ENCODE measurements at regions not wholly inside any gene's neighbourhood (a gene's known extent, or its start where the extent isn't known, plus 50 kb on each side); places are given as distances from the start of the nearest gene placed in this dataset.

DNA sequence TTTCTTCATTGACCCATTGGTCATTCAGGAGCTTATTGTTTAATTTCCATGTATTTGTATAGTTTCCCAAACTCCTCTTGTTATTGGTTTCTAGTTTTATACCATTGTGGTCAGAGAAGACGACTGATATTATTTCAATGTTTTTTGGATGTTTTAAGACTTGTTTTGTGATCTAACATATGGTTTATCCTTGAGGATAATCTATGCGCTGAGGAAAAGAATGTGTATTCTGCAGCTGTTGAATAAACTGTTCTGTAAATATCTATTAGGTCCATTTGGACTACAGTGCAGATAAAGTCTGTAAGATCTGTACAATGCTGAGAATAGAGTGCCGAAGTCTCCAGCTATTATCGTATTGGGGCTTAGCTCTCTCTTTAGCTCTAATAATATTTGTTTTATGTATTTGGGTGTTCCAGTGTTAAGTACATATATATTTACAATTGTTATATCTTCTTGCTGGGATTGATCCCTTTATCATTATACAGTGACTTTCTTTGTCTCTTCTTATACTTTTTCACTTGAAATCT is 223.3 kb upstream of the ZNF217 start:
- no peak for ATAC-seq
- intact Hi-C loops (cut with micrococcal nuclease), result no loop called here
- no peaks in the 10 kb centered on the region for H3K27me3 Mint-ChIP-seq
- no peak for DNase-seq
- H3K36me3 Mint-ChIP-seq (ENCODE audit: low read depth), result peaks cover 2% of the 10 kb centered on the region
- H3K4me1 Mint-ChIP-seq (ENCODE audit: low read depth), result peaks cover 34% of the 10 kb centered on the region
- peaks cover 6% of the 10 kb centered on the region for H3K9me3 Mint-ChIP-seq
- H3K4me3 Mint-ChIP-seq, result no peak overlapping the region
- CTCF ChIA-PET, result interaction anchor here (0.9 to 1.3 kb wide), 5 partner anchors 9 to 83 kb away, joined by 3 read pairs; no protein-coding TSS in a partner anchor
- TF ChIP-seq, protein P1, sequence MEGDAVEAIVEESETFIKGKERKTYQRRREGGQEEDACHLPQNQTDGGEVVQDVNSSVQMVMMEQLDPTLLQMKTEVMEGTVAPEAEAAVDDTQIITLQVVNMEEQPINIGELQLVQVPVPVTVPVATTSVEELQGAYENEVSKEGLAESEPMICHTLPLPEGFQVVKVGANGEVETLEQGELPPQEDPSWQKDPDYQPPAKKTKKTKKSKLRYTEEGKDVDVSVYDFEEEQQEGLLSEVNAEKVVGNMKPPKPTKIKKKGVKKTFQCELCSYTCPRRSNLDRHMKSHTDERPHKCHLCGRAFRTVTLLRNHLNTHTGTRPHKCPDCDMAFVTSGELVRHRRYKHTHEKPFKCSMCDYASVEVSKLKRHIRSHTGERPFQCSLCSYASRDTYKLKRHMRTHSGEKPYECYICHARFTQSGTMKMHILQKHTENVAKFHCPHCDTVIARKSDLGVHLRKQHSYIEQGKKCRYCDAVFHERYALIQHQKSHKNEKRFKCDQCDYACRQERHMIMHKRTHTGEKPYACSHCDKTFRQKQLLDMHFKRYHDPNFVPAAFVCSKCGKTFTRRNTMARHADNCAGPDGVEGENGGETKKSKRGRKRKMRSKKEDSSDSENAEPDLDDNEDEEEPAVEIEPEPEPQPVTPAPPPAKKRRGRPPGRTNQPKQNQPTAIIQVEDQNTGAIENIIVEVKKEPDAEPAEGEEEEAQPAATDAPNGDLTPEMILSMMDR (IDR thresholded peaks at IDR 0.05), result no peak
- no peak overlapping the region for H3K27ac Mint-ChIP-seq
- POLR2A ChIA-PET, result no interaction called here

GRCh38 chr20:53815509-53815908 is 221.9 kb upstream of the ZNF217 start:
- Mint-ChIP-seq H3K27ac (no peak overlapping the region), H3K9me3 (peaks cover 4% of the 10 kb centered on the region), H3K27me3 (no peaks in the 10 kb centered on the region), H3K4me1 (ENCODE audit: low read depth) (peaks cover 34% of the 10 kb centered on the region), H3K36me3 (ENCODE audit: low read depth) (peaks cover 2% of the 10 kb centered on the region), H3K4me3 (no peak overlapping the region)
- no peak for DNase-seq
- ChIA-PET CTCF (no interaction called here), POLR2A (no interaction called here)
- intact Hi-C loops (cut with micrococcal nuclease), result no loop called here
- TF ChIP-seq, protein P1 (IDR thresholded peaks at IDR 0.05), result no peak
- no peak for ATAC-seq

- H3K9me3 Mint-ChIP-seq, result peaks cover 4% of the 10 kb centered on the region
- DNase-seq, result no peak
- ChIA-PET CTCF (no interaction called here), POLR2A (no interaction called here)
- no peak for ATAC-seq
- intact Hi-C loops (cut with micrococcal nuclease), result no loop called here
- H3K4me1 Mint-ChIP-seq (ENCODE audit: low read depth), result peaks cover 34% of the 10 kb centered on the region
- TF ChIP-seq, protein P1 (IDR thresholded peaks at IDR 0.05), result no peak
- peaks cover 2% of the 10 kb centered on the region for H3K36me3 Mint-ChIP-seq (ENCODE audit: low read depth)
- no peak overlapping the region for H3K4me3 Mint-ChIP-seq
- no peak overlapping the region for H3K27ac Mint-ChIP-seq
- H3K27me3 Mint-ChIP-seq, result no peaks in the 10 kb centered on the region
Observed at GRCh38 chr20:53814060-53814459, 220.4 kb upstream of the ZNF217 start.

DNA sequence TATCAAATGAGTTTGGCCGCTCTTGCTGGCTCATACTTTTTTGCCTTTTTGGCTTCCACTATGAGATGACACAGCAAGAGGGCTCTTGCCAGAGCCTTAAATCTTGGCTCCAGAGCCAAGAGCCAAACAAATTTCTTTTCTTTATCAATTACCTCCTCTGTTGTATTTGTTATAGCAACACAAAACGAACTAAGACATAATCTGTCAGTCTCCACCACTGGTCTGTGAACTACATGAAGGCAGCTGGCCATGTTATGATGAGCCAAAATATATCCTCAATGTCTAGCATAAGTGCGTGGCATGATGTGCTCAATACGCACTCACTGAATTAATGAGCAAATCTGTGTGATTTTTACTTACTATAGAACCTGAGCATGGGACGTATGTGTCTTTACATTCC is 220.0 kb upstream of the ZNF217 start:
- DNase-seq (no peak), ATAC-seq (no peak)
- H3K36me3 Mint-ChIP-seq (ENCODE audit: low read depth), result no peaks in the 10 kb centered on the region
- TF ChIP-seq, protein P1 (IDR thresholded peaks at IDR 0.05), result no peak
- H3K4me3 Mint-ChIP-seq, result no peak overlapping the region
- H3K27me3 Mint-ChIP-seq, result no peaks in the 10 kb centered on the region
- peaks cover 32% of the 10 kb centered on the region for H3K4me1 Mint-ChIP-seq (ENCODE audit: low read depth)
- no peak overlapping the region for H3K27ac Mint-ChIP-seq
- CTCF ChIA-PET, result no interaction called here
- intact Hi-C loops (cut with micrococcal nuclease), result no loop called here
- H3K9me3 Mint-ChIP-seq, result peaks cover 1% of the 10 kb centered on the region
- POLR2A ChIA-PET, result no interaction called here

DNA sequence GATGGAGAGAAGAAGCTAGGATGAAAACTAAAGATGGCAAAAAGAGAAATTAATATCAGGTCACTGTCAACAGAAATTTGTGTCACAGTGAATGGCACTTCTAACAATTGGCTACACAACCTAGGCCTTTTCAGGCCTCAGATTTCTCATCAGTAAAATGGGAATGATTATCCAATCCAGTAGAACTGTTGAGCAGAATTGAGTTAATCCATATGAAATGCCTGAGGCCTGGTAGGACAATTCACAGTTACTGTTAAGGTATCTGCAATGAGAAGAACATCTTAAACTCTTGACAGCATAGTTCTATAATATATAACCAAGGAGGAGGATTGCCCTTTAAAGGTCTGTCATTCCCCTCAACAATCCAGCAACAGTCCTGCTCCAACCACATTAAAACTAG is 217.9 kb upstream of the ZNF217 start:
- Mint-ChIP-seq H3K4me3 (no peak overlapping the region), H3K27me3 (no peaks in the 10 kb centered on the region), H3K4me1 (ENCODE audit: low read depth) (peaks cover 27% of the 10 kb centered on the region), H3K9me3 (no peaks in the 10 kb centered on the region), H3K36me3 (ENCODE audit: low read depth) (no peaks in the 10 kb centered on the region), H3K27ac (no peak overlapping the region)
- no peak for ATAC-seq
- CTCF ChIA-PET, result no interaction called here
- TF ChIP-seq, protein P1 (IDR thresholded peaks at IDR 0.05), result no peak
- DNase-seq, result no peak
- intact Hi-C loops (cut with micrococcal nuclease), result no loop called here
- POLR2A ChIA-PET, result interaction anchor here (0.5 to 0.6 kb wide), 2 partner anchors 12 to 16 kb away, joined by 3 read pairs; no protein-coding TSS in a partner anchor

Data from activated CD8-positive, alpha-beta T cell treated with anti-CD3 and anti-CD28 coated beads for 36 hours (primary cell).